ENCODE measurements at regions not wholly inside any gene's neighbourhood (a gene's known extent, or its start where the extent isn't known, plus 50 kb on each side); places are given as distances from the start of the nearest gene placed in this dataset.
"Not testable (repeated sequence)": the region's sequence is repeated elsewhere in the genome, so short reads cannot be mapped to it uniquely, and the experiment has no call there.

DNA sequence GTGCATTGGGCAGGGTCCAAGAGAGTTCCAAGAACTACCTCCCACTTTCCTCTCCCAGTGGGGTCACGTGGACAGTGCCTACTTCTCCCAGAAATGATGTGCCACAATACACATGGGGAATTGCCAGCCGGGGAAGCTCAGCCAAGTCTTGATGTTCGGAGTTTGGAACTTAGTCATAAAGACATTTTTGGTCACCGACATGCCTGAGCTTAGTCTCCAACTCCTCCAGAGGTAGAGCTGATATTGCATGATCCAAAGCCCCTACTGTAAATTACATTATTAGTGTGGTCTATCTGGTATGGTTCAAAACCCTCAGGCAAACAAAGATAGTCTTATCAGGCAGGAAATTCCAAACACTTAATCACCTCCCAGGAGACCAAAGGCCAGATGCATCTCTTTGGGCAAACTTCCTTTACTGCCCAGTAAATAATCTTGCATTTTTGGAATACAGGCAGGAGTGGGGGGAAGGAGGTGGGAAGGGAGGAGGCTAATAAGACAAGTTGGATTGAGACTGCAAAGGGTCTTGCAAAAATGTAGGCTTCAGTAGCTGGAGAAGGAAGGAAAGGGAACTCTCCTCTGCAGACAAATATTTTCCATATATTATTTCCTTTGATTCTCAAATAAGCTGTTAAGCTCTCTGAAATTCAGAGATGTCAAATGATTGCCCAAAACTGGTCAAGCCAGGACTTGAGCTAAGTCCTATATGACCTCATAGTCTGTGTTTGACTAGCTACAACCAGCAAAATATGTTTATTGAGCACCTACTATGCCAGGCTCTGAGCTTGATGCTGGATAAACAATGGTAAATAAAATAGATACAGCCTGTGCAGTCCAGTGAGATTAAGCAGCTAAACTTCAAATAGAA lies 99.4 kb downstream of the DRD1 start:
- no peak for FAIRE-seq

GRCh38 chr5:175343308-175343707 lies 100.7 kb downstream of the DRD1 start:
- FAIRE-seq: no peak

DNA sequence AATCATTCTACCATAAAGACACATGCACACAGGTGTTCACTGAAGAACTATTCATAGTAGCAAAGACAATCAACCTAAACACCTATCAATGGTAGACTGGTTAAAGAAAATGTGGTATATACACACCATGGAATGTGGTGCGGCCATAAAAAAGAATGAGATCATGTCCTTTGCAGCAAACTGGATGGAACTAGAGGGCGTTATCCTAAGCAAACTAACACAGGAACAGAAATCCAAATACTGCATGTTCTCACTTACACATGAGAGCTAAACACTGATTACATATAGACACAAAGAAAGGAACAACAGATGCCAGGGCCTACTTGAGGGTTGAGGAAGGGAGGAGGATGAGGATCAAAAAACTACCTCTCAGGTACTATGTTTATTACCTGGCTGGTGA lies 103.8 kb downstream of the DRD1 start:
- no peak for FAIRE-seq

DNA sequence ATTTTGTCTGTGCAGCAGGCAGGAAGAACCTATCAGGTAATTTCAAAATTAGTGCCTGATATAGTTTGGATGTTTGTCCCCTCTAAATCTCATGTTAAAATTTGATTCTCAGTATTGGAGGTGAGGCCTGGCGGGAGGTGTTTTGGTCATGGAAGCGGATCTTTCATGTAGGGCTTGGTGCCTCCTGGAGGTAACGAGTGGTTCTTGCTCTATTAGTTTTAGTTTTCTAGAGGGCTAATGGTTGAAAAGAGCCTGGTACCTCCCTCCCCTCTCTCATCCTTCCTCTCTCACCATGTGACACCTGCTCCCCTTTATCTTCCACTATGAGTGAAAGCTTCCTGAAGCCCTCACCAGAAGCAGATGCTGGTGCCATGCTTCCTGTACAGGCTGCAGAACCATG lies 106.3 kb downstream of the DRD1 start:
- FAIRE-seq: no peak

DNA sequence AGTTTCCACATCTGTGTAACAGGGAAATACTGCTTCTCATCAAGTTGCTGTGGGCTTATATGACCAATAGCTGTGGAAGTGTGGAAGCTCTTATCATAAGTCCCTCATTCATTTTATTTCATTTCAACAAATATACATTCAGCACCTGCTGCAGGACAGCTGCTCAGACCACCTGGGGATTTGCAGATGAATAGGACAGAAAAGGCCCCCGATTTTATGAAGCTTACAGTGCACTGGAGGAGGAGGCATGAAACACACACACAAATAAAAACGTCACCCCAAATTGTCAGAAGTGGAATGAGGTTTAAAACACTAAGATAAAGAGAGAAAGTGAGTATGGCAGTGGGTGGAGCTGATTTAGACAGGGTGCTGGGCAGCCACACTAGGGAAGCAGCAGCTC lies 107.2 kb downstream of the DRD1 start:
- no peak for FAIRE-seq

- FAIRE-seq: no peak
Observed at GRCh38 chr5:175335691-175336090, 108.3 kb downstream of the DRD1 start.

DNA sequence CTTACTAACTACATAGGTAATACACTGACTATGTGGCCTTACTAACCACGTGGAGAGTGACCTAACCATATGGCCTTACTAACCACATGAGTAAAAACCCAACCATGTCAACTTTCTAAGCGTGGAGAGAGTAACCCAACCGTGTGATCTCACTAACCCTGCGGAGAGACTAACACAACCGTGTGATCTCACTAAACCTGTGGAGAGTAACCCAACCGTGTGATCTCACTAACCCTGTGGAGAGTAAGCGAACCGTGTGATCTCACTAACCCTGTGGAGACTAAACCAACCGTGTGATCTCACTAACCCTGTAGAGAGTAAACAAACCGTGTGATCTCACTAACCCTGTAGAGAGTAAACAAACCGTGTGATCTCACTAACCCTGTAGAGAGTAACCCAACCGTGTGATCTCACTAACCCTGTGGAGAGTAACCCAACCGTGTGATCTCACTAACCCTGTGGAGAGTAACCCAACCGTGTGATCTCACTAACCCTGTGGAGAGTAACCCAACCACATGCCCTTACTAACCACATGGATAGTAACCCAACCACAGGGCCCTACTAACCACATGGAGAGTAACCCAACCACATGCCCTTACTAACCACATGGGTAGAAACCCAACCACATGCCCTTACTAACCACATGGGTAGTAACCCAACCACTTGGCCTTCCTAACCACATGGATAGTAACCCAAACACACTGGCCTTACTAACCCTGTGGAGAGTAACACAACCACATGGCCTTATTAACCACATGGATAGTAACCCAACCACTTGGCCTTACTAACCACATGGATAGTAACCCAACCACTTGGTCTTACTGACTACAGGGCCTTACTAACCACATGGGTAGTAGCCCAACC lies 112.6 kb downstream of the DRD1 start:
- FAIRE-seq: not testable (repeated sequence)

DNA sequence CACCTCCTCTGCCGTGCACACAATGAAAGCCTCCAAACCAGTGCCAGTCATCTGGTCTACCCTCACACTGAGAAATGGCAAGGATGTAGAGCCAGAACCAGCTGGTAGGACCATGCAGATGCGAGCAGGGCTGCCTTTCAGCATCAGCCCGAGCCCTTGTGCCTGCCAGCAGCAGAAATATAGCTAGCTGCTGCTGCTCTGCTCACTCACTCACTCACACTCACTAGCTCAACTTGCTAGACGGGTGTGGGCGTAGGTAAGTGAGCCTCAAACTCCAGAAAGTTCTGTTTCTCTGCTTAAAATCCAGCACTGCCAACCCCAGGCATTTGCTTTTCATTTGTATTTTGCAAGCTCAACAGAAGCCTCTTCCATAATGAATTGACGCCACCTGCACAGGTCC lies 114.0 kb downstream of the DRD1 start:
- no peak for FAIRE-seq

DNA sequence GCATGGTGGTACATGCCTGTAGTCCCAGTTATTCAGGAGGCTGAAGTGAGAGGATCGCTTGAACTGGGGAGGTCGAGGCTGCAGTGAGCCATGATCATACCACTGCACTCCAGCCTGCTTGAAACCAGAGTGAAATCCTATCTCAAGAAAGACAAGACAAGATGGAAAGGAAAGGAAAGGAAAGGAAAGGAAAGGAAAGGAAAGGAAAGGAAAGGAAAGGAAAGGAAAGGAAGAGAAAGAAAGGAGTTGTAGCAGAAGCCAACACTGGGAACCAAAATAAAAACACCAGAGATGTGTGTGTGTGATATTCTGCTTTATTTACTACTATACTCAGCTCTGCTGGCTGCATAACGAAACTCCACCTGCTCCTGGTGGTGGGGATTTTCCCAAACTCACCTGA lies 115.3 kb downstream of the DRD1 start:
- no peak for FAIRE-seq

DNA sequence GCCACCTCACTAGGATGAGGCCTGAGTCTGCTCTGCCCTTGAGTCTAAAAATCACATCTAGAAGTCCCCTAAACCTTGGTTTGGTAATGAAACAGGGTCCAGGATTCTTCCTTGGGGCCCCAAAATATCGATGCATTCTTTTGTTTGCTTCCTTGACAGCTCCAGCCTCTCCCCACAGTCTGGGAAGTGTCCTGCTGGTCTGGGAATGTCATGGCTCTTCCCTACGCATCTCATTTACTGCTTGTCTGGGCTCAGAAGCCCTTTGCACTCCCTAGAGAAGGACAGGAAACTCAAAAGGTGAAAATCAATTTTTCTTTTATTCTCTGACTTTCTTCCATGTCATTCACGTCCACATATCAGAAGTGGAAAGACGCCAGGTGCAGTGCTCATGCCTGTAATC lies 115.8 kb downstream of the DRD1 start:
- FAIRE-seq: no peak

GRCh38 chr5:175325681-175326080 lies 118.3 kb downstream of the DRD1 start:
- no peak for FAIRE-seq

- FAIRE-seq: no peak
Observed at GRCh38 chr5:175321927-175322532, 122.0 kb downstream of the DRD1 start.

- FAIRE-seq: no peak
Observed at GRCh38 chr5:175319199-175319598, 124.8 kb downstream of the DRD1 start.

DNA sequence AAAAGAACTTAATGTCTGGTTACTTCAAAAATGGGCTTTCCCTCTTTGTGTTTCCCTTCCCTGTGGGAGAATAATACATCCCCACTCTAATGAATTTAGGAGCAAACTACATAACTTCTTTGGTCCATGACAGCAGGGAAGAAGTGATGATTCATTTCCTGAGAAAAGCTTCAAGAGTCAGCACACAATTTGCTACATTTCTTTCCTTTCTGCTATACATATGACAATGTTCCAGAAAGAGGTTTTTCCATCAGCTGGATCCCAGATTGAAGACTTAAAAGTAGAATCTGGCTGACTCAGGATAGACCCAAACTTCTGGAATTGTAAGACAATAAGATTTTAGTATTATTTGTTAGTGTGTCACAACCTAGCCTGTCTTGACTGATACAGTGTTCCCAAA lies 126.1 kb downstream of the DRD1 start:
- no peak for FAIRE-seq

DNA sequence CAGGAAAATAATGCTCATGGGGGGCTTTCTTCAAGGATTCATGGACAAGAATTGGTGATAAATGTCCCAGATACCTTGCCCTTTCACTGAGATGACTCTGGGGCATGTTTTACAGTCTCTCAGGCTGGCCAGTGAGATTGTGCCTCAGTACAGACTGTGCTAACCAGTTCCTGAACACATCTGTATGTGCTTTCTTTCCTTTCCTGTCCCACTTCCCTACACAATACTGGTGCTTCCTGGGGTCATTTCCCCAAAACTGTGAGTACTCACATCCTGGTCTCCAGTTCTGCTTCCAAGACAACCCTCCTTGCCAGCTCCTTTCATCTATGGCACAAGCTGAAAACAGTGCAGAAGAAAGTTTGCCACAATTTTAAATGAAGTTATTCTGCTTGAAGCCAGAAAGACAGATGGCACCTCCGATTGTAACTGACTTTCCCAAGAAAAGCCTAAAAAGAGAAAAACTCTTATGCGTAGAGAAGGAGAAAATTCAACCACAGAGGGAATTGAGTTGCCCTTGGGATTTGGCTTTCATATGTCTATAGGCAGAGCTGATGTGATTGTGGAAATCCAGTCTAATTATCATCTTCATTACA lies 134.7 kb downstream of the DRD1 start:
- no peak for FAIRE-seq

- FAIRE-seq: no peak
Observed at GRCh38 chr5:175308701-175309100, 135.3 kb downstream of the DRD1 start.

DNA sequence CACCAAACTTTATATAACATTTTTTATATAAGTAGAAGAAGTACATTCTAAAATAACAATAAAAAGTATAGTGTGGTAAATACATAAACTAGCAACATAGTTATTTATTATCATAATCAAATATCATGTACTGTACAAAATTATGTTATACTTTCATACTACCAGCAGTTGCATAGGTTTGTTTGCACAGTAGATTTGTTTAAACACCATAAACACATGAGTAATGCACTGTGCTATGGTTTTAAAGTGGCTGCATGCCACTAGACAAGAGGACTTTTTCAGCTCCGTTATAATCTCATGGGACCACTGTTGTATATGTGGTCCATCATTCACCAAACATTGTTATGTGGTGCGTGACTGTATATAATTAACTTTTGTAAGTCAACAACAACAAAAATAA lies 137.6 kb downstream of the DRD1 start:
- FAIRE-seq: no peak

DNA sequence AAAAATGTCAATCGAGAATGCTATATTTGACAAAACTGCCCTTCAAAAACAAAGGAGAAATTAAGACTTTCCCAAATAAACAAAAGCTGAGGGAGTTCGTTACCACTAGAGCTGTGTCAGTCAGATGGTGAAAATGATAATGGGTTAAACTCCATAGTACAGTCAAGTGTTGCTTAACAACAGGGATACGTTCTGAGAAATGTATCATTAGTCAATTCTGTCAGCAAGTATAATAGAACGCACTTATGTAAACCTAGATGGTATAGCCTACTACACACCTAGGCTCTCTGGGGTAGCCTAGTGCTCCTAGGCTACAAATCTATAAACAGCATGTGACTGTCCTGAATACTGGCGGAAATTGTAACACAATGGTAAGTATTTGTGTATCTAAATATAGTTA lies 138.7 kb downstream of the DRD1 start:
- FAIRE-seq: no peak

- FAIRE-seq: no peak
Observed at GRCh38 chr5:175290379-175290778, 153.6 kb downstream of the DRD1 start.

GRCh38 chr5:175288048-175288621 lies 155.8 kb downstream of the DRD1 start:
- FAIRE-seq: no peak

GRCh38 chr5:175286981-175287380 lies 157.0 kb downstream of the DRD1 start:
- no peak for FAIRE-seq

- no peak for FAIRE-seq
Observed at GRCh38 chr5:175285261-175285660, 158.7 kb downstream of the DRD1 start.

DNA sequence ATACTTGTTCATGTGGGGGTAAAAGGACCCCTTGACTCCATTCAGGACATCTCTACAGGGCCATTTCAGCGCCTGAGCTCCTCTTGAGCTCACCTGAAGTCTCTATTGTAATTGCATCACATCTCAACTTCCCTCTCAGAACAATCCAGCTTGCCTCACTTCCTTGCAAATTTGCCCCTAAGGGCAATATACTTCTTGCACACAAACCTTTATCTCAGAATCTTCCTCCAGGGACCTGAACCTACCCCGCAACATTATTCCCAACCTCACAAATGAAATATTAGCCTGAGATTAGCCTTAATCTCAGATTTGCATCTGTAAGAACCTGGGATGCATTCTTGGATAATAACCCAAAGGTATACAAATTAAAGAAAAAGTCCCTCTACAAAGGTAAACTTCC lies 159.2 kb downstream of the DRD1 start:
- no peak for FAIRE-seq

All from endometrium (tissue), 2 donors.